GM21825 (cell line): ENCODE measurements at regions not wholly inside any gene's neighbourhood (a gene's known extent, or its start where the extent isn't known, plus 50 kb on each side); places are given as distances from the start of the nearest gene placed in this dataset.
"Not testable (repeated sequence)": the region's sequence is repeated elsewhere in the genome, so short reads cannot be mapped to it uniquely, and the experiment has no call there.

Experiments used
- ATAC-seq: cut with Tn5 transposase; IDR thresholded peaks from one replicate; pipeline ENCODE4 v1.9.1; 2021; ENCODE audit warnings: mild to moderate bottlenecking, moderate library complexity; ENCODE audit not compliant: unreplicated experiment

- no peak for ATAC-seq
These were observed 180.0 kb upstream of the CXCR4 start for GRCh38 chr2:136297994-136298393.

DNA sequence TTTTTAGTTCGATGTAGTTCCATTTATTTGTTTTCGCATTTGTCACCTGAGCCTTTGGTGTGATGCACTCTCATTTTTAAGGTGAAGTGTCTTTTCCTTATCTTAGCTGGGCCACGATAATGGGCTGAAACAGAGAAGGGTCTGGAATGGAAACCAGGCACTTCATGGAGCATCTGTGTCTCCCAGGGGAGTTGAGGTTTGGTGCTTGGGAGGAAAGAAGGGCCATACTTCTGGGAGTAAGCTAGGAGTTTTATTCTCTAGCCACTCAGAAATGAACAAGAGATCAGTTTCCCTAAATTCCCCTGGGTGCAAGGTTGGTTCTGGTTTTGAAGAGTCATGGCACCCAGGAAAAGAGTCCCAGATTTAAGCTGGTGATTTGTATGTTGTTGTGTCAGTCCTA lies 179.4 kb upstream of the CXCR4 start:
- no peak for ATAC-seq

- ATAC-seq: no peak
These were observed 177.2 kb upstream of the CXCR4 start for GRCh38 chr2:136295168-136295567.

DNA sequence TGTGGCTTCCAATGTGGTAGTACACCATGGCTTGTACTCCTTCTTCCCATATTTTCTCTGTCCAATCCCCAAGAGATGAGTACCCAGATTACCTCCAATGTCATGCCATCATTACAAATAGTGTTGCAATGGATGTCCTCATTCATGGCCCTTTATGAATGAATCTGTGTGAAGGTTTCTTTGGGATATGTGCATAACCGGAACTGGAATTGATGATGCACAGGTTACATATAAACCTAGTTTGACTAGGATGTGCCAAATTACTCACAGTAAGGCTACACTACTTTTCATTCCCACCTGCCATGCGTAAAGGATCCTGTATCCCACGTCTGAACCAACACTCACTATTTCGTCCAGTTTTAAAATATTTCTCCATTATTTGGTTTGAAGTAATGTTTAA lies 173.9 kb upstream of the CXCR4 start:
- ATAC-seq: no peak

- no peak for ATAC-seq
These were observed 172.4 kb upstream of the CXCR4 start for GRCh38 chr2:136290326-136290725.

DNA sequence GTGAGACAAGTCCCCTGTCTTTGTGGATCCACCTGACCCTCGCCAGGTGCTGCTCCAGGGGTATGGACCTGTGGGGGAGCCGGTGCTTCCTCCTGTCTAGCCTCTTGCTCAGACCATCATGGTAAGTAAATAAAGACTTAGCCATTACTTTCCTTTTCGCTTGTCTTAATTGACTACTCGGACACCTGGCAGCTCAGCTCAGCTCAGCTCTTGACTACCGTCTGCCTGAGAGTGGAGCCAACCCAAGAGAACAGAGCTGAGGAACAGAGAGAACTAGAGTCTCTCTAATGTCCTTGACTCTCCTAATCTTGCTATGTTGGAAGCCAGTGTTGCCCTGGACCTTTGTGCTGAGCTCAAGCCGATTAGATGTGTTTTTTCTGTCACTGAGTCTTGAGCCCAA lies 170.3 kb upstream of the CXCR4 start:
- ATAC-seq: no peak

DNA sequence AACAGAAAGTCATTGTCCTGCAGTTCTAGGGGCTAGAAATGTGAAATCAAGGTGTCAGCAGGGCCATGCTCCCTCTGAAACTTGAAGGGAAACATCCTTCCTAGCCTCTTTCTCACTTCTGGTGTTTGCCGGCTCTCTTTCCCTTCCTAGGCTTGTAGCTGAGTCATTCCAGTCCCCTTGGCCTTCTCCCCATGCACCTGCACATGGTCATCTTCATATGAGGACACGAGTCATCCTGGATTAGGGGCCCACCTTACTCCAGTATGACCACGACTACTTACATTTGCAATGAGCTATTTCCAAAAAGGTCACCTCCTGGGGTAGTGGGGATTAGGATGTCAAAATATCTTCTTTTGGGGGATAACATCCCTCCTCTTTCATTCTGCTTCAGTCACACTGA lies 168.5 kb upstream of the CXCR4 start:
- no peak for ATAC-seq

- ATAC-seq: no peak
These were observed 166.5 kb upstream of the CXCR4 start for GRCh38 chr2:136284226-136285119.

DNA sequence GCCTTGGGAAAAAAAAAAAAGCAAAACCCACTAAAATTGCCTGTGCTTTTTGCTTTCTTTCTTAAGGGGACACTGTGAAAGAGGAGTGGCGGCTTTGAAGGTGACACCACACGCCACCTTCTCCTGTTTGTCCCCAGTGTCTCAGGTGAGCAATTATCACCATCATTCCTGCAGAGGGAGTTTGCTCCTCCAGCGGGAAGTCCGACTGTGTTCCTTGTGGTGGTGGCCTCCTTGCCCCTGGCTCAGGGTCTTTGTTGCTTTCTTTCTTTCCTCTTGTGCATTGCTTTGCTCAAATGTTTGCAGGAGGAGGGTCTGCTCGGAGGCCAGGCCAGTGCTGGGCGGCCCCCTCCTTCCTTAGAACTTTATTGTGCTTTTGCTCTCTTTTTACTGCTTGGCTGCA lies 164.3 kb upstream of the CXCR4 start:
- ATAC-seq: no peak

DNA sequence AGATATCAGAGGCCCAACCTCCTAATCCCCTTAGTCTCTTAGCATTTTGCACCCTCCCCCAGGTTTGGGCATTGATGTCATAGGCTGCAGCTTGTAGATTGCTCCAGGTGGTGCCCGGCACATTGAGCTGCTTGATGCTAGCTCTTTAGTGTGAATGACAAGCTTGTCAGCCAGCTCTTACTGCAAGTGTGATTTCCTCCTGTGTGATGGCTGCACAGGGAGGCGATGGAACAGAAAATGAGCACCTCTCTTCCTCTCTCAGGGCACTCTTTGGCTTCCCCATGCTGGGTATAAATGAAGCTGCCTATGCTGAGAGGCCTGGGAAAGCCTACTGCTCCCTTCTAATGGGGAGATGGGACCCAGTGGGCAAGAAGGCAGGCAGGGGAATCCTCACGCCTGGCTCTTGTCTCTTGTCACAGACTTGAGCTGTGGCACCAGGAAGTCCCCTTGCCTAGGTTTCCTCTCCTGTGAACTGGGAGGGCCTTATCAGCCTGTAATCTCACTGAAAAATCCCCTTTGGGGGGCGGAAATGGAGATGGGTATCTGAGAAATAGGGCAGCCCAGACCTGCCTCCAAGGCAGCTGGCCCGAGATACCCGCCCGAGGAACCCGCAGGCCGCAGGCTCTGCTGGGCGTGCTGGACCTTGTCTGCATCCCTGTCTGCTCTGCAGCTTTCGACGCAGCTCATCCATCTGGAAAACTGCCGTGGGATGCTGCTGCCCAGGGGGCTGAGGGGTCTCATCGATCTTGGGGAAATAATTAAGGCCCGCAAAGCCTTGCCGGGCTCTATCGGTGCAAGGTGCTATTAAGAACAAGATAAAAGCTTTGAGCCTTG lies 163.5 kb upstream of the CXCR4 start:
- peak; percentile 42 for ATAC-seq

- not testable (repeated sequence) for ATAC-seq
These were observed 148.4 kb upstream of the CXCR4 start for GRCh38 chr2:136266346-136266745.

- no peak for ATAC-seq
These were observed 141.6 kb upstream of the CXCR4 start for GRCh38 chr2:136259551-136259950.

DNA sequence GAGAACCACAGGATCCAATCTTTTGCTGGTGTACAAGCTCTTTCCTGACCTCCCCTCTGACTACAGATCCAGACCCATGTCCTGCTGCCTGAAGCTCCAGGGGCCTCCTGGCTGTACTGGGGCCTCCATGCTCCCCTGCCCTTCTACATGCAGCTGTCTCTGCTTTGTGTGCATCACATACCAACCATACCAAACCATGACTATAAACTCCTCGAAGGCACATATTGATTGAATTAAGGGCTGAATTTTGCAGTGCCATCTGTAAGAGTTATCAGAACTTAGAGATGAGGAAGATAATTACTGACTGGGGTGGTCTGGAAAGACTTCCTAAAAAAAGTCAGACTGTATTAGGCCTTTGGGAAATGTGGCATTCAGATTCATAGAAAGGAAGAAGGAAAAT lies 139.9 kb upstream of the CXCR4 start:
- no peak for ATAC-seq

DNA sequence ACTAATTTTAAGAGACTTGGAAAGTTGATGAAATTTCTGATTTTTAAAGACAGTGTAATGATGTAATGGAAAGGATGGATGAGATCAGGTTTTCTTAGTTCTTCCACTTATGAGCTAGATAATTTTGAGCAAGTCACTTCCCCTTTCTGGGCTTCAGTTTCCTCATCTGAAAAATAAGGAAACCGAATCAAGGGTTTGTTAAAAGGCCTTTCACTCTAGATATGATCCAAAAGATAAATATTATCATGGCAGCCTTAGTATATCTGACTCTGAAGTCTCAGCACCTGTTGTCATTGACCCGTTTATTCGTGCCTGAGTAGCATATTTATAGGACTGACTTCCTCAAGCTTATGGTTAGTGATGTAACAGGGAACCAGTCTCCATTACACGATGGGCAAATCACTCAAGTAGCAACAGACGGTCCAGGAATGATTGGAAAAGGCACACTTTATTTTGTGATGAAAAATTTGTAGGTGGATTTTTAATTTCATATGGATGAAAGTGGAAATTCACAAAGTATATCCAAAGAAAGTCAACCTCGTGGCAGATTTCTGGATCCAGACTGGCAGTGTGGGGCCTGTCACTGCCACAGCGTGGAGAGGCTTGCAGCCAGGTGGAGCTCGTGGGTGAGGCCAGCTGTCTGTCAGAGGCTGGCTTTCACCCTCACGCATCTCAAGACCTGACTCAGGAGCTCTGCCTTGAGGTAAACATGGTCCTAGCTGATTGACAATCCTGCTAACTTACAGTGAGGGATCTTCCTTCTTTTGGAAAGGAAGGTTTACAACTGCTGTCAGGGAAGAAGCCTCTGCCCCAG lies 137.9 kb upstream of the CXCR4 start:
- no peak for ATAC-seq

GRCh38 chr2:136255127-136255526 lies 137.2 kb upstream of the CXCR4 start:
- ATAC-seq: no peak

DNA sequence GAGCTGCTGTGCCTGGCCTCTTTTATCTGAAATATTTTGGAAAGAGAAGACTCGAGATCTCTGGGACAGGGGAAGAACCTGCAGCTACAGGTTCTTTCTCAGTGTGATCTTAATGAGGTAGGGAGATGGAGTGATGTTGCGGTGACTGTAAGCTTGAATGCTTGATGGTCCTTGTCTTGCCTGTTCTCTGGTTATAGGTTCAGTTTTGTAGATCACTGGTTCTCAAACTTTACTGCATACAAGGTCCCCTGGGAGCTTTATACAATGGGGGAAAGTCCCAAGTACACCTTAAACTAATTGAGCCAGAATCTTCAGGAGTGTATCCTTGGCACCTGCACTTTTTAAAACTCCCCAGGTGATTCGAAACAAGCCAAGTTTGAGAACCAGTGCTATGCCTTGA lies 136.7 kb upstream of the CXCR4 start:
- peak; percentile 50 for ATAC-seq

- ATAC-seq: no peak
These were observed 135.5 kb upstream of the CXCR4 start for GRCh38 chr2:136253288-136254004.

- ATAC-seq: no peak
These were observed 134.1 kb upstream of the CXCR4 start for GRCh38 chr2:136251885-136252585.

- ATAC-seq: no peak
These were observed 133.4 kb upstream of the CXCR4 start for GRCh38 chr2:136251197-136251884.
